ENCODE measurements at regions not wholly inside any gene's neighbourhood (a gene's known extent, or its start where the extent isn't known, plus 50 kb on each side); places are given as distances from the start of the nearest gene placed in this dataset.

- no peak overlapping the region for H3K27ac ChIP-seq
- H3K27me3 ChIP-seq = no peaks in the 10 kb centered on the region
- H4K20me1 ChIP-seq = no peaks in the 10 kb centered on the region
- no peak for TF ChIP-seq Cebpa-rat (IDR thresholded peaks at IDR 0.05)
- H3K9me3 ChIP-seq = peaks cover 9% of the 10 kb centered on the region
- no peak overlapping the region for H3K9ac ChIP-seq
- H3K36me3 ChIP-seq = no peaks in the 10 kb centered on the region
- H3K4me2 ChIP-seq = no peak overlapping the region
- no peak overlapping the region for H3K4me3 ChIP-seq
- peaks cover 42% of the 10 kb centered on the region for H3K4me1 ChIP-seq
These were observed 93.4 kb downstream of the ABHD5 start for GRCh38 chr3:43783987-43784639.

- no peak overlapping the region for H3K9ac ChIP-seq
- TF ChIP-seq Cebpa-rat (IDR thresholded peaks at IDR 0.05) = no peak
- H3K9me3 ChIP-seq = 0 out of 2 replicates have a peak, but pooled peaks cover 4% of the 10 kb centered on the region
- no peak overlapping the region for H3K27ac ChIP-seq
- H4K20me1 ChIP-seq = no peaks in the 10 kb centered on the region
- peaks cover 47% of the 10 kb centered on the region for H3K4me1 ChIP-seq
- no peaks in the 10 kb centered on the region for H3K36me3 ChIP-seq
- no peaks in the 10 kb centered on the region for H3K27me3 ChIP-seq
- no peak overlapping the region for H3K4me3 ChIP-seq
- H3K4me2 ChIP-seq = no peak overlapping the region
These were observed 93.9 kb downstream of the ABHD5 start for GRCh38 chr3:43784640-43785011.

- peaks cover 56% of the 10 kb centered on the region for H3K4me1 ChIP-seq
- H3K9ac ChIP-seq = 0 out of 2 replicates have a peak overlapping the region, but pooled peaks have one; percentile 15
- H3K4me3 ChIP-seq = no peak overlapping the region
- H3K27ac ChIP-seq = peak overlapping the region; percentile 15; the same call in 1 of the 2 replicates
- 0 out of 2 replicates have a peak, but pooled peaks cover 4% of the 10 kb centered on the region for H3K9me3 ChIP-seq
- H3K36me3 ChIP-seq = no peaks in the 10 kb centered on the region
- H3K4me2 ChIP-seq = peak overlapping the region; percentile 84
- no peak for TF ChIP-seq Cebpa-rat (IDR thresholded peaks at IDR 0.05)
- no peaks in the 10 kb centered on the region for H4K20me1 ChIP-seq
- no peaks in the 10 kb centered on the region for H3K27me3 ChIP-seq
These were observed 94.8 kb downstream of the ABHD5 start for GRCh38 chr3:43785551-43785950.

DNA sequence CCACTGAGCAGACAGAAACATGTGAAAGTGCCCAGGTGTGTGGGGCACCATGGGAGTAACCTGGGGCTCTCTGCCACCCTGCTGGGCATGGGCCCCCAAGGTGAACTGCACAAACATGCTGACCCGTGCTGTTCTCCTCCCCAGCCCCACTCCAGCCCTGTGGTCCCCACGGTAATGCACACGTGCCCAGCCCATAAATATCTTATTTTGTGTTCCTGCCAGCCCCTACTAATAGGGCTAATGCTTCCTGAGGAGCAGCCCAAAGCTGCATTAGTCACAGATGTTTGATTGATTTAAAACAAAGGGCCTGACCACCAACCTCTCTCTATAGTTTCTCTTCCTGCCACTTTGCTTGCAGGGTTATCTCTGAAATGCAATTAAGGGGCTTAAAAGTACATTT lies 95.4 kb downstream of the ABHD5 start:
- H3K9ac ChIP-seq = 0 out of 2 replicates have a peak overlapping the region, but pooled peaks have one; percentile 15
- H3K27me3 ChIP-seq = no peaks in the 10 kb centered on the region
- peak overlapping the region; percentile 26; the same call in 1 of the 2 replicates for H3K4me3 ChIP-seq

DNA sequence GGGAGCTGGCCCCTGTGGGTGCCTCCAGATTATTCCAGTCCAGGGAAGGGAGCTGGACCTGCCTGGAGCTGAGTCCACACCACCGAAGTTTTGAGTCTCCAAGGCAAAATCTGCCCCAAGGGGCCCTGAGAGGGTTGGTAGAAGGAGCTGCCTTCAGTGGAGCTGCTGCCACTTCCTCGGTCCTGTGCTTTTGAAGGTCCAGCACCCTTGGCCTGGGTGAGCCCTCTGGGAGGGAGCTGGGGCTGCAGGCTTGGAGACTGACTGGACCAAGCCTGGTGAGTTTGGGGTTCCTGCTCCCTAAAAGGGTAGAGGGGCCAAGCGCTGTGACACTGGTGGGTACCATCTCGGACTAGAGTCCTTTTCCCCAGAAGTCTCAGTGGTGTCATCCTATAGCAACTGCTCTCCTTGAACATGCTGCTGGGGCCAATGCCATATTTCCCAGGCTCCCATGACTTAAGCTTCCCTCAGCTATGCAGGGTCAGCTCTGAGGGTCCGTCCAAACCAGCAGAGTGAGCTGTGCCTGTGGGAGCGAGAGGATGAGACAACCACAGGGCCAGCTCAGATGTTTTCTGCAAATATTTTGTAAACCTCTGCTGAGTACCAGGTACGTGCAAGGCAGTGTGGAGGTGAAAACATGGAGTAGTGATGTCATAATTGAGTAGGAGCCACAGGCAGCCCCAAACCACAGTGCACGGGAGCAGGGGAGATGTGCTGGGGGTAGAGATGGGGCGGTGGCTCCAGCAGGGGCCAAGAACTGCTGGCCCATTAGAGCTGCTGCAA lies 96.0 kb downstream of the ABHD5 start:
- H3K27me3 ChIP-seq = no peaks in the 10 kb centered on the region
- 0 out of 2 replicates have a peak overlapping the region, but pooled peaks have one; percentile 15 for H3K9ac ChIP-seq
- H3K4me1 ChIP-seq = peaks cover 57% of the 10 kb centered on the region
- no peaks in the 10 kb centered on the region for H4K20me1 ChIP-seq
- 0 out of 2 replicates have a peak, but pooled peaks cover 4% of the 10 kb centered on the region for H3K9me3 ChIP-seq
- TF ChIP-seq Cebpa-rat (IDR thresholded peaks at IDR 0.05) = no peak
- peak overlapping the region; percentile 84 for H3K4me2 ChIP-seq
- H3K27ac ChIP-seq = peak overlapping the region; percentile 62
- H3K4me3 ChIP-seq = peak overlapping the region; percentile 26; the same call in 1 of the 2 replicates
- no peaks in the 10 kb centered on the region for H3K36me3 ChIP-seq

More for the DNA sequence above, 95.4 kb downstream of the ABHD5 start:
- Histone ChIP-seq H3K27ac (peak overlapping the region; percentile 62), H3K9me3 (0 out of 2 replicates have a peak, but pooled peaks cover 4% of the 10 kb centered on the region), H3K4me1 (peaks cover 57% of the 10 kb centered on the region), H4K20me1 (no peaks in the 10 kb centered on the region), H3K4me2 (peak overlapping the region; percentile 84), H3K36me3 (no peaks in the 10 kb centered on the region)
- no peak for TF ChIP-seq Cebpa-rat (IDR thresholded peaks at IDR 0.05)

- Histone ChIP-seq H3K36me3 (no peaks in the 10 kb centered on the region), H3K27me3 (no peaks in the 10 kb centered on the region), H3K9me3 (0 out of 2 replicates have a peak, but pooled peaks cover 4% of the 10 kb centered on the region), H3K9ac (no peak overlapping the region), H3K27ac (no peak overlapping the region), H3K4me1 (peaks cover 56% of the 10 kb centered on the region), H3K4me3 (no peak overlapping the region), H4K20me1 (no peaks in the 10 kb centered on the region), H3K4me2 (peak overlapping the region; percentile 84)
- TF ChIP-seq Cebpa-rat (IDR thresholded peaks at IDR 0.05) = no peak
These were observed 96.6 kb downstream of the ABHD5 start for GRCh38 chr3:43787330-43787729.

DNA sequence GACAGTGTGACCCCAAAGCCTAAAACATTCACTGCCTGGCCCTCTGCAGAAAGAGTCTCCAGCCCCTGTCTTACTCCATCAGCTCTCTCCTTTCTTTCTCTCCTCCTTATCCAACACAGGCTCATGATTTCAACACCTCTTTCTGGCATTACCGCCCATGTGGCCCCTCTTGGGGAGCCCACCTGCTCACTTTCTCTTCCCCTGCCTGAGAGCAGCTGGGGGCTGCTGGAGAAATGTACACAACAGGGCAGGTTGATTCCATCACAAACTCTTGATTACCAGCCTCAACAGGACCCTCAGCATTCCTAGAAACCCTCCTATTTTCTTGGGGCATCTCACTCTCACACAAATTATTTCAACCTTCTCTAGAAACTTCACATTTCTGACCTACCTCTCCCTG lies 98.3 kb downstream of the ABHD5 start:
- Histone ChIP-seq H3K27ac (no peak overlapping the region), H3K4me1 (peaks cover 48% of the 10 kb centered on the region), H4K20me1 (no peaks in the 10 kb centered on the region), H3K27me3 (no peaks in the 10 kb centered on the region), H3K4me3 (no peak overlapping the region), H3K9me3 (0 out of 2 replicates have a peak, but pooled peaks cover 4% of the 10 kb centered on the region), H3K9ac (no peak overlapping the region), H3K4me2 (no peak overlapping the region), H3K36me3 (no peaks in the 10 kb centered on the region)
- TF ChIP-seq Cebpa-rat (IDR thresholded peaks at IDR 0.05) = no peak

DNA sequence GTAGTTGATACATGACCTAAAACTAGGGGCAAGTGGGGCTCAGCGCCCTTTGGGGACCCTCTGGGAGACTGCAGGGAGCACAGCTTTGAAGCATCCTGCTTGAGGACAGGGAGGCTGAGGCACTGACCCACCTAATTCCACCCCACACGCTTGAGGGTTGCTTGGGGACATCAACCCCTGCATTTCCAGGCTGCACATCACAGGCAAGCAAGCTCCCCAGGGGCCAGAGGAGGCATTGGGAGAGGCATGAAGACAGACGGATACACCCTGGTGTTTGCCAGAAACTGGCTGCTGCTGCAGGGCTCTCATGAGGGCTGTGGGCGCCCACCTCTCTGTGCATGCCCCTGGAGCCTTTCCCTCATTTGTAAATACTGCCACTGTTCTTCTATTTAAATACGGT lies 99.3 kb downstream of the ABHD5 start:
- TF ChIP-seq Cebpa-rat (IDR thresholded peaks at IDR 0.05) = no peak
- Histone ChIP-seq H3K36me3 (no peaks in the 10 kb centered on the region), H3K27ac (no peak overlapping the region), H3K9me3 (no peaks in the 10 kb centered on the region), H3K4me2 (peak overlapping the region; percentile 50), H3K4me1 (peaks cover 50% of the 10 kb centered on the region), H3K27me3 (no peaks in the 10 kb centered on the region), H3K4me3 (no peak overlapping the region), H4K20me1 (no peaks in the 10 kb centered on the region), H3K9ac (no peak overlapping the region)

GRCh38 chr3:43790476-43790875 lies 99.7 kb downstream of the ABHD5 start:
- Histone ChIP-seq H3K36me3 (no peaks in the 10 kb centered on the region), H3K9ac (no peak overlapping the region), H3K4me2 (peak overlapping the region; percentile 50), H3K4me3 (no peak overlapping the region), H3K4me1 (peaks cover 46% of the 10 kb centered on the region), H4K20me1 (no peaks in the 10 kb centered on the region), H3K27me3 (no peaks in the 10 kb centered on the region), H3K27ac (no peak overlapping the region), H3K9me3 (no peaks in the 10 kb centered on the region)
- TF ChIP-seq Cebpa-rat (IDR thresholded peaks at IDR 0.05) = no peak

- Histone ChIP-seq H3K27me3 (no peaks in the 10 kb centered on the region), H3K4me3 (no peak overlapping the region), H4K20me1 (no peaks in the 10 kb centered on the region), H3K36me3 (no peaks in the 10 kb centered on the region), H3K4me1 (peaks cover 38% of the 10 kb centered on the region), H3K9ac (no peak overlapping the region), H3K9me3 (no peaks in the 10 kb centered on the region), H3K27ac (no peak overlapping the region), H3K4me2 (no peak overlapping the region)
- no peak for TF ChIP-seq Cebpa-rat (IDR thresholded peaks at IDR 0.05)
These were observed 100.5 kb downstream of the ABHD5 start for GRCh38 chr3:43791246-43791645.

Measured in BLaER1 (cell line).